ENCODE measurements at regions not wholly inside any gene's neighbourhood (a gene's known extent, or its start where the extent isn't known, plus 50 kb on each side); places are given as distances from the start of the nearest gene placed in this dataset.

DNA sequence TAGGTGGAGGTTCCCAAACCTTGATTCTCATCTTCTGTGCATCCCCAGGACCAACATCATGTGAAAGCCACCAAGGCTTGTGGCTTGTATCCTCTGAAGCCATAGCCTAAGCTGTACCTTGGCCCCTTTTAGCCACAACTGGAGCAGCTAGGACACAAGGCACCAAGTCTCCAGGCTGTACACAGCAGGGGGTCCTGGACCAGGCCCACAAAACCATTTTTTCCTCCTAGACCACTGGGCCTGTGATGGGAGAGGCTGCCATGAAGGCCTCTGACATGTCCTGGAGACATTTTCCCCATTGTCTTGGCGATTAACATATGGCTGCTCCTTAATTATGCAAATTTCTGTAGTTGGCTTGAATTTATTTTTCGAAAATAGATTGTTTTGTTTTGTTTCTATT is 114.8 kb upstream of the LAMA2 start:
- Mint-ChIP-seq H3K9me3 (ENCODE audit: unreplicated experiment) (peaks cover 5% of the 10 kb centered on the region), H3K4me1 (ENCODE audit: unreplicated experiment) (no peaks in the 10 kb centered on the region), H3K36me3 (ENCODE audit: low read depth, unreplicated experiment) (peaks cover 5% of the 10 kb centered on the region), H3K4me3 (ENCODE audit: unreplicated experiment) (no peak overlapping the region), H3K27ac (ENCODE audit: unreplicated experiment) (no peak overlapping the region), H3K27me3 (ENCODE audit: unreplicated experiment) (no peaks in the 10 kb centered on the region)
- TF ChIP-seq, protein P1, sequence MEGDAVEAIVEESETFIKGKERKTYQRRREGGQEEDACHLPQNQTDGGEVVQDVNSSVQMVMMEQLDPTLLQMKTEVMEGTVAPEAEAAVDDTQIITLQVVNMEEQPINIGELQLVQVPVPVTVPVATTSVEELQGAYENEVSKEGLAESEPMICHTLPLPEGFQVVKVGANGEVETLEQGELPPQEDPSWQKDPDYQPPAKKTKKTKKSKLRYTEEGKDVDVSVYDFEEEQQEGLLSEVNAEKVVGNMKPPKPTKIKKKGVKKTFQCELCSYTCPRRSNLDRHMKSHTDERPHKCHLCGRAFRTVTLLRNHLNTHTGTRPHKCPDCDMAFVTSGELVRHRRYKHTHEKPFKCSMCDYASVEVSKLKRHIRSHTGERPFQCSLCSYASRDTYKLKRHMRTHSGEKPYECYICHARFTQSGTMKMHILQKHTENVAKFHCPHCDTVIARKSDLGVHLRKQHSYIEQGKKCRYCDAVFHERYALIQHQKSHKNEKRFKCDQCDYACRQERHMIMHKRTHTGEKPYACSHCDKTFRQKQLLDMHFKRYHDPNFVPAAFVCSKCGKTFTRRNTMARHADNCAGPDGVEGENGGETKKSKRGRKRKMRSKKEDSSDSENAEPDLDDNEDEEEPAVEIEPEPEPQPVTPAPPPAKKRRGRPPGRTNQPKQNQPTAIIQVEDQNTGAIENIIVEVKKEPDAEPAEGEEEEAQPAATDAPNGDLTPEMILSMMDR (IDR thresholded peaks at IDR 0.05; ENCODE audit: unreplicated experiment) = no peak
- no peak for DNase-seq (ENCODE audit: low spot score)

DNA sequence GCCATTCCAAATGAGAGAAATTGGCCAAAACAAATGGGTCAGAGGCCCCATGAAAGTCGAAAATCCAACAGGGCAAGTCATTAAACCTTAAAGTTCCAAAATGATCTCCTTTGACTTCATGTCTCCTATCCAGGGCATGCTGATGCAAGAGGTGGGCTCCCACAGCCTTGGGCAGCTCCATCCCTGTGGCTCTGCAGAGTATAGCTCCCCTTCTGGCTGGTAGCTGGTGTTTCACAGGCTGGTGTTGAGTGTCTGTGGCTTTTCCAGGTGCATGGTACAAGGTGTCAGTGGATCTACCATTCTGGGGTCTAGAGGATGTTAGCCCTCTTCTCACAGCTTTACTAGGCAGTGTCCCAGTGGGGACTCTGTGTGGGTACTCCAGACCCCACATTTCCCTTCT is 115.2 kb upstream of the LAMA2 start:
- TF ChIP-seq, protein P1 (IDR thresholded peaks at IDR 0.05; ENCODE audit: unreplicated experiment) = no peak
- Mint-ChIP-seq H3K4me1 (ENCODE audit: unreplicated experiment) (no peaks in the 10 kb centered on the region), H3K27ac (ENCODE audit: unreplicated experiment) (no peak overlapping the region), H3K36me3 (ENCODE audit: low read depth, unreplicated experiment) (peaks cover 5% of the 10 kb centered on the region), H3K27me3 (ENCODE audit: unreplicated experiment) (no peaks in the 10 kb centered on the region), H3K9me3 (ENCODE audit: unreplicated experiment) (peaks cover 5% of the 10 kb centered on the region), H3K4me3 (ENCODE audit: unreplicated experiment) (no peak overlapping the region)
- no peak for DNase-seq (ENCODE audit: low spot score)

DNA sequence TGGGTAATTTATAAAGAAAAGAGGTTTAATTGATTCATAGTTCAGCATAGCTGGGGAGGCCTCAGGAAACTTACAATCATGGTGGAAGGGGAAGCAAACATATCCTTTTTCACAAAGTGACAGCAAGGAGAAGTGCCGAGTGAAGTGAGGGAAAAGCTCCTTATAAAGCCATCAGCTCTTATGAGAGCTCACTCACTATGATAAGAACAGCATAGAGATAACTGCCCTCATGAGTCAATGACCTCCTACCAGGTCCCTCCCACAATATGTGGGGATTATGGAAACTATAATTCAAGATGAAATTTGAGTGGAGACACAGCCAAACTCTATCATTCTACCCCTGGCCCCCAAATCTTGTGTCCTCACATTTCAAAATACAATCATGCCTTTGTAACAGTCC is 115.8 kb upstream of the LAMA2 start:
- TF ChIP-seq, protein P1 (IDR thresholded peaks at IDR 0.05; ENCODE audit: unreplicated experiment) = no peak
- Mint-ChIP-seq H3K4me3 (ENCODE audit: unreplicated experiment) (no peak overlapping the region), H3K27ac (ENCODE audit: unreplicated experiment) (no peak overlapping the region), H3K36me3 (ENCODE audit: low read depth, unreplicated experiment) (peaks cover 5% of the 10 kb centered on the region), H3K27me3 (ENCODE audit: unreplicated experiment) (no peaks in the 10 kb centered on the region), H3K4me1 (ENCODE audit: unreplicated experiment) (no peaks in the 10 kb centered on the region), H3K9me3 (ENCODE audit: unreplicated experiment) (peaks cover 5% of the 10 kb centered on the region)
- DNase-seq (ENCODE audit: low spot score) = no peak

DNA sequence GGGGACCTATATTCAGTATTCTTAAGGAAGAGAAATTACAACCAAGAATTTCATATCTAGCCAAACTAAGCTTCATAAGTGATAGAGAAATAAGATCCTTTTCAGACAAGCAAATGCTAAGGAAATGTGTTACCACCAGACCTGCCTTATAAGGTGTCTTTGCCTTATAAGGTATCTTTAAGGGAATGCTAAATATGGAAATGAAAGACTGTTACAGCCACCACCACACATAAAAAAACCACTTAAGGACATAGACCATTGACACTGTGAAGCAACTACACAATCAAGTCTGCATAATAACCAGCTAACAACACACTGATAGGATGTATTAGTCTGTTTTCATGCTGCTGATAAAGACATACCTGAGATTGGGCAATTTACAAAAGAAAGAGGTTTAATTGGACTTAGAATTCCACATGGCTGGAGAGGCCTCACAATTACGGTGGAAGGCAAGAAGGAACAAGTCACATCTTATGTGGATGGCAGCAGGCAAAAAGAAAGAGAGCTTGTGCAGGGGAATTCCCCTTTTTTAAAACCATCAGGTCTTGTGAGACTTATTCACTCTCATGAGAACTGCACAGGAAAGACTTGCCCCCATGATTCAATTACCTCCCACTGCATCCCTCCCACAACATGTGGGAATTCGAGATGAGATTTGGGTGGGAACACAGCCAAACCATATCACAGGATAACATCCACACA is 119.2 kb upstream of the LAMA2 start:
- H3K9me3 Mint-ChIP-seq (ENCODE audit: unreplicated experiment) = peaks cover 3% of the 10 kb centered on the region
- no peak for DNase-seq (ENCODE audit: low spot score)
- peaks cover 5% of the 10 kb centered on the region for H3K36me3 Mint-ChIP-seq (ENCODE audit: low read depth, unreplicated experiment)
- no peaks in the 10 kb centered on the region for H3K4me1 Mint-ChIP-seq (ENCODE audit: unreplicated experiment)
- H3K27me3 Mint-ChIP-seq (ENCODE audit: unreplicated experiment) = no peaks in the 10 kb centered on the region
- no peak overlapping the region for H3K4me3 Mint-ChIP-seq (ENCODE audit: unreplicated experiment)
- H3K27ac Mint-ChIP-seq (ENCODE audit: unreplicated experiment) = no peak overlapping the region
- TF ChIP-seq, protein P1 (IDR thresholded peaks at IDR 0.05; ENCODE audit: unreplicated experiment) = no peak

DNA sequence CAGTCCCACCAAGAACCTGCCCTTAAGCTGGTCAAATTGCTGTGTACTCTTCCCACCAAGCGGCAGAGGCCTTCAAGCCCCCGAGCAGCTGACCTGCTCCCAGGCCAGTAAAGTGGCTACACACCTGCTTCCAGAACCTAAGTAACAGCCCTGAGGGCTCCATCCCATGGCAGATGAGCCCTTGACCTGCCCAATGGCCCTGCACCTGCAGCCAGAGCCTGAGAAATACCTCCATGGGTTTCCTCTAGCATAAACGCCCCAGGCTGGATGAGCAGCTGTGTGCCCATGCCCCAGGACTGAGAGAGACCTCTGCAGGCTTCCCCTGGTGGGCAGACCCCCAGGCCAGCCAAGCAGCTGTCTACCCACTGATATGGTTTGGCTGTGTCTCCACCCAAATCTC is 123.0 kb upstream of the LAMA2 start:
- no peak overlapping the region for H3K27ac Mint-ChIP-seq (ENCODE audit: unreplicated experiment)
- no peaks in the 10 kb centered on the region for H3K4me1 Mint-ChIP-seq (ENCODE audit: unreplicated experiment)
- TF ChIP-seq, protein P1 (IDR thresholded peaks at IDR 0.05; ENCODE audit: unreplicated experiment) = no peak
- no peaks in the 10 kb centered on the region for H3K9me3 Mint-ChIP-seq (ENCODE audit: unreplicated experiment)
- H3K4me3 Mint-ChIP-seq (ENCODE audit: unreplicated experiment) = no peak overlapping the region
- DNase-seq (ENCODE audit: low spot score) = no peak
- no peaks in the 10 kb centered on the region for H3K36me3 Mint-ChIP-seq (ENCODE audit: low read depth, unreplicated experiment)
- H3K27me3 Mint-ChIP-seq (ENCODE audit: unreplicated experiment) = no peaks in the 10 kb centered on the region
